CD8-positive, alpha-beta memory T cell (primary cell): ENCODE measurements at regions not wholly inside any gene's neighbourhood (a gene's known extent, or its start where the extent isn't known, plus 50 kb on each side); places are given as distances from the start of the nearest gene placed in this dataset.
A peak's percentile ranks its signal among the peaks of the same experiment; 100 is the strongest.
"Not testable (repeated sequence)": the region's sequence is repeated elsewhere in the genome, so short reads cannot be mapped to it uniquely, and the experiment has no call there.

Source experiments
- CTCF ChIA-PET: fragments of 350-600 bp; sonication (Branson Sonifier 250); formaldehyde crosslinking; loops from one replicate; lab custom pipeline; 2021; ENCODE audit warnings: antibody characterized with exemption; lab: Charles Lee
- POLR2A ChIA-PET: fragments of 350-600 bp; sonication (Branson Sonifier 250); formaldehyde crosslinking; loops from one replicate; lab custom pipeline; 2021; ENCODE audit warnings: antibody characterized with exemption; lab: Charles Lee
- DNase-seq, 5 donors: peaks; one replicate each; pipeline versions ENCODE4 v3.0.0 to v3.0.0-alpha.2; 2020 to 2022; ENCODE audit warnings: mixed read lengths in 1 of 5
- H3K27ac ChIP-seq: one replicate; pipeline ENCODE4 v1.7.0; 2013; ENCODE audit warnings: low read depth, mild to moderate bottlenecking, low read length, moderate library complexity
- H3K27me3 ChIP-seq: 2 replicates; pipeline ENCODE4 v1.7.0; 2013; ENCODE audit warnings: low read length, mild to moderate bottlenecking; ENCODE audit not compliant: insufficient read depth, poor library complexity, severe bottlenecking
- H3K36me3 ChIP-seq: 2 replicates; pipeline ENCODE4 v1.7.0; 2013; ENCODE audit warnings: mild to moderate bottlenecking, low read length, moderate library complexity; ENCODE audit not compliant: insufficient read depth
- H3K4me1 ChIP-seq: 2 replicates; pipeline ENCODE4 v1.7.0; 2013; ENCODE audit warnings: mild to moderate bottlenecking, low read length, moderate library complexity; ENCODE audit not compliant: insufficient read depth
- H3K4me3 ChIP-seq: 2 replicates; pipeline ENCODE4 v1.7.0; 2013; ENCODE audit warnings: mild to moderate bottlenecking, low read length
- H3K9me3 ChIP-seq: 2 replicates; pipeline ENCODE4 v1.7.0; 2013; ENCODE audit warnings: mild to moderate bottlenecking, low read length
- H3K27ac Mint-ChIP-seq, 8 donors: one replicate each; pipeline ENCODE4 v1.8.0; 2020 to 2021; ENCODE audit warnings: mixed read lengths in 8 of 8, mild to moderate bottlenecking in 6 of 8, inconsistent platforms in 3 of 8, moderate library complexity in 3 of 8
- H3K27me3 Mint-ChIP-seq, 2 donors: one replicate each; pipeline ENCODE4 v1.8.0; 2020 to 2021; ENCODE audit warnings: mixed read lengths in 2 of 2, mild to moderate bottlenecking in 1 of 2, moderate library complexity in 1 of 2
- H3K36me3 Mint-ChIP-seq, 3 donors: one replicate each; pipeline ENCODE4 v1.8.0; 2020 to 2021; ENCODE audit warnings: mixed read lengths in 3 of 3, inconsistent platforms in 1 of 3, mild to moderate bottlenecking in 1 of 3
- H3K4me1 Mint-ChIP-seq, 3 donors: one replicate each; pipeline ENCODE4 v1.8.0; 2020 to 2021; ENCODE audit warnings: mixed read lengths in 3 of 3, inconsistent platforms in 1 of 3, mild to moderate bottlenecking in 1 of 3
- H3K4me3 Mint-ChIP-seq, 7 donors: one replicate each; pipeline ENCODE4 v1.8.0; 2020 to 2021; ENCODE audit warnings: mixed read lengths in 7 of 7, mild to moderate bottlenecking in 6 of 7, moderate library complexity in 4 of 7, inconsistent platforms in 2 of 7
- H3K9me3 Mint-ChIP-seq, 5 donors: one replicate each; pipeline ENCODE4 v1.8.0; 2020 to 2022; ENCODE audit warnings: mixed read lengths in 5 of 5, mild to moderate bottlenecking in 3 of 5, moderate library complexity in 2 of 5, inconsistent platforms in 1 of 5

DNA sequence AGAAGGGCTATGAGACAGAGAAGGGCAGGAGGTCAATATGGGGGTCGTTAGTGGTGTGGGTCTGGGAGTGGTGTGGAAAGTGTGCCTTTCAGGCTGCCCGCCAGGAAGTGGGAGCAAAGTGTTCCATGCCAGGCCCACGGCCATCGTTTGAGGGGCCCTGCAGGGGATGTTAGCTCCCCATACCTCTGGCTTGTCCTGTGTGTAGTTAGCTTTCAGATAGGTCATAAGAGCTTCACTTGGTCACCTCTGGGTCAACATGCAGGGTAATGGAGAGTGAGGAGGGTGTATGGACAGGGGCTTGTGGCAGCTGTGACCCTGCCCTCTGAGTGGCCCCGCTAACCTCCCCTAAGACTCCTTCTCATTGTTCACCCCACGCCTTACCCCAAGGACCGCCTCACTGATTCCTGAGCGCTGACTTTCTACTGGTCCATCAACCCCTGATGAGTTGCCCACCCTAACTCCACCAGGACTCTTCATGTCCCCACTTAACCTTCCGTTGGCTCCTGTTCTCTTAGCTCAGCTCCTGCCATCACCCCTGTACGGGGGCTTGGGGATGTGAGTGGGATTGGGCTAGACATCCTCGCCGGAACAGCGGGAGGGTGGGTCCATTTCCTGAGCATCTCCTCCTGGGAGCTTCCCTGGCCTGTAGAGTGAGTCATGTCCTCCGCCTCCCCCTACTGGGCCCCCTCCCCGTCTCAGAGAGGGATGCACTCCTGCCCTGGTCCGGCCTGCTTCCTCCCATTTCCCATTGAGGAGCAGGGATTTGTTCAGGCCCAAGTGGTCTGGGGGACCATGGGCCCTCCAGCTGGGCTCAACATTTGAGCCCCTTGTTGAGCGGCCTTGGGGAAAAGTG is 125.7 kb downstream of the FGF18 start:
- Mint-ChIP-seq H3K36me3 (peaks cover 0 to under 1% (median 0%) of the 10 kb centered on the region in 3 donors), H3K4me3 (no peak overlapping the region), H3K27me3 (peaks cover 13 to 18% of the 10 kb centered on the region in 2 donors), H3K9me3 (peaks cover 0 to 2% (median 0%) of the 10 kb centered on the region in 5 donors), H3K4me1 (no peaks in the 10 kb centered on the region), H3K27ac (peak overlapping the region in 1 of 8 donors; percentile 29)
- H3K4me1 ChIP-seq = no peaks in the 10 kb centered on the region
- ChIA-PET CTCF (no interaction called here), POLR2A (no interaction called here)
- no peaks in the 10 kb centered on the region for H3K36me3 ChIP-seq
- no peaks in the 10 kb centered on the region for H3K9me3 ChIP-seq
- H3K4me3 ChIP-seq = no peak overlapping the region
- H3K27ac ChIP-seq = no peak overlapping the region
- no peak for DNase-seq
- H3K27me3 ChIP-seq = no peaks in the 10 kb centered on the region

DNA sequence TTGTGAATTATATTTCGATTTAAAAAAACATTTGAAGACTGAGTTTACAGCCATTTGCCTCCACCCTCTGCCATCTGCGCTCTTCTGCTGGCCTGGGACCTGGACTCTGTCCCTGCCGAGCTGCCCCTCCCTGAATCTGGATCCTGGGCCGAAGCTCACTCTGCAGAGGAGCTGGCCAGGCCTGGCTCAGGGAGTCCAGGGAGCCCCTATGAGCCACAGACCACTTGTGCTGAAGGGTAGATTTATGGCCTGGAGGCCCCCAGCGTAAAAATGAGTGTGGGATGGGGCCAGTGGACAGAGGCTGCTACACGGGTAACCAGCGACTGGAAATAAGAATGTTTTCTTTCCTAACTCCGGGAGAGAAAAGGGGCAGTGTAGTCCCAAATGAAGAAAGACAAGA is 129.8 kb downstream of the FGF18 start:
- ChIA-PET POLR2A (no interaction called here), CTCF (no interaction called here)
- Histone ChIP-seq H3K27ac (no peak overlapping the region), H3K4me1 (no peaks in the 10 kb centered on the region), H3K27me3 (no peaks in the 10 kb centered on the region), H3K9me3 (no peaks in the 10 kb centered on the region), H3K4me3 (no peak overlapping the region), H3K36me3 (no peaks in the 10 kb centered on the region)
- Mint-ChIP-seq H3K27ac (peak overlapping the region in 1 of 8 donors; percentile 18), H3K4me3 (no peak overlapping the region), H3K9me3 (peaks cover 0 to 9% (median 4%) of the 10 kb centered on the region in 5 donors), H3K36me3 (no peaks in the 10 kb centered on the region), H3K4me1 (no peaks in the 10 kb centered on the region), H3K27me3 (peaks cover 3 to 6% of the 10 kb centered on the region in 2 donors)
- DNase-seq = no peak

DNA sequence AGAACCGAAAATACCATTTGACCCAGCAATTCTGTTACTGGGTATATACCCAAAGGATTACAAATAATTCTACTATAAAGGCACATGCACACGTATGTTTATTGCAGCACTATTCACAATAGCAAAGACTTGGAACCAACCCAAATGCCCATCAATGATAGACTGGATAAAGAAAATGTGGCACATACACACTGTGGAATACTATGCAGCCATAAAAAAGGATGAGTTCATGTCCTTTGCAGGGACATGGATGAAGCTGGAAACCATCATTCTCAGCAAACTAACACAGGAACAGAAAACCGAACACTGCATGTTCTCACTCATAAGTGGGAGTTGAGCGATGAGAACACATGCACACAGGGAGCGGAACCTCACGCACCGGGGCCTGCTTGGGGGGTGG is 134.4 kb downstream of the FGF18 start:
- POLR2A ChIA-PET, H3K4me3 Mint-ChIP-seq, H3K36me3 Mint-ChIP-seq, H3K27me3 ChIP-seq, H3K4me3 ChIP-seq, H3K4me1 ChIP-seq, H3K27ac Mint-ChIP-seq, H3K4me1 Mint-ChIP-seq, DNase-seq, H3K27ac ChIP-seq, H3K36me3 ChIP-seq, CTCF ChIA-PET, H3K9me3 ChIP-seq, H3K9me3 Mint-ChIP-seq: not testable (repeated sequence)
- peaks cover 9 to 10% of the 10 kb centered on the region in 2 donors for H3K27me3 Mint-ChIP-seq

DNA sequence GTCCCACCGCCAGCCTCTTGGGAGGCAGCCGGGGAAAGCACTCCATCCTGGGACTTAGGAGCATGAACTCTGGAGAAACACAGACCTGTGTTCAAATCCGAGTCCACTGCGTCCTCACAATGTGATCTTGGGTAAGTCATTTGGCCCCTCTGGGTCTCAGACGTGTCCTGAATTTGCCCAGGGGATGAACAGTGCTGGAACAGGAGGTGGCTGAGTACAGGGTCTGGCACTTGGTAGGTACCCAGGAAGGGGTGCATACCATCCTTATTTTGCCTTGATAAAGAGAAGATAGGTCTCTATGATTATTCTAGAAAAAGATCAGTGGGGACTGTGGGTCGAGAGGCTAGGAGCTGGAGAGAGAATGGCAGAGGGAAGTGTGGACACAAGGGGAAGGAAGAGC is 135.7 kb downstream of the FGF18 start:
- POLR2A ChIA-PET = no interaction called here

DNA sequence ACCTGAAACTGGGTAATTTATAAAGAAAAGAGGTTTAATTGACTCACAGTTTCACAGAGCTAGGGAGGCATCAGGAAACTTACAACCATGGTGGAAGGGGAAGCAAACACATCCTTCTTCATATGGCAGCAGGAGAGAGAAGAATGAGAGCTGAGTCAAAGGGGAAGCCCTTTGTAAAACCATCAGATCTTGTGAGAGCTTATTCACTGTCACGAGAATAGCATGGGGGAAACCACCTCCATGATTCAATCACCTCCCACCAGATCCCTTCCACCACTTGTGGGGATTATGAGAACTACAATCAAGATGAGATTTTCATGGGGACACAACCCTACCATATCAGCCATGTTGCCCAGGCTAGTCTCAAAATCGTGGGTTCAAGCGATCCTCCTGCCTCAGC is 143.4 kb downstream of the FGF18 start:
- H3K4me1 ChIP-seq = no peaks in the 10 kb centered on the region
- POLR2A ChIA-PET = no interaction called here
- no peak for DNase-seq
- no peaks in the 10 kb centered on the region for H3K9me3 ChIP-seq
- no peaks in the 10 kb centered on the region for H3K36me3 Mint-ChIP-seq
- no peak overlapping the region for H3K4me3 ChIP-seq
- no peak overlapping the region for H3K27ac Mint-ChIP-seq
- no peaks in the 10 kb centered on the region for H3K4me1 Mint-ChIP-seq
- no peak overlapping the region for H3K4me3 Mint-ChIP-seq
- no peaks in the 10 kb centered on the region for H3K36me3 ChIP-seq
- H3K9me3 Mint-ChIP-seq = peaks cover 0 to 14% (median 6%) of the 10 kb centered on the region in 5 donors
- CTCF ChIA-PET = no interaction called here
- H3K27me3 ChIP-seq = no peaks in the 10 kb centered on the region
- no peak overlapping the region for H3K27ac ChIP-seq
- peaks cover 6 to 31% of the 10 kb centered on the region in 2 donors for H3K27me3 Mint-ChIP-seq

More for the DNA sequence above, 135.7 kb downstream of the FGF18 start:
- no peaks in the 10 kb centered on the region for H3K4me1 ChIP-seq
- no peaks in the 10 kb centered on the region for H3K27me3 ChIP-seq
- Mint-ChIP-seq H3K4me1 (no peaks in the 10 kb centered on the region), H3K27ac (no peak overlapping the region), H3K27me3 (peaks cover 9 to 12% of the 10 kb centered on the region in 2 donors), H3K4me3 (no peak overlapping the region), H3K9me3 (peaks cover 0 to 9% (median 4%) of the 10 kb centered on the region in 5 donors), H3K36me3 (no peaks in the 10 kb centered on the region)
- H3K36me3 ChIP-seq = no peaks in the 10 kb centered on the region
- no peak overlapping the region for H3K27ac ChIP-seq
- no peak overlapping the region for H3K4me3 ChIP-seq
- DNase-seq = no peak
- no peaks in the 10 kb centered on the region for H3K9me3 ChIP-seq
- CTCF ChIA-PET = no interaction called here

DNA sequence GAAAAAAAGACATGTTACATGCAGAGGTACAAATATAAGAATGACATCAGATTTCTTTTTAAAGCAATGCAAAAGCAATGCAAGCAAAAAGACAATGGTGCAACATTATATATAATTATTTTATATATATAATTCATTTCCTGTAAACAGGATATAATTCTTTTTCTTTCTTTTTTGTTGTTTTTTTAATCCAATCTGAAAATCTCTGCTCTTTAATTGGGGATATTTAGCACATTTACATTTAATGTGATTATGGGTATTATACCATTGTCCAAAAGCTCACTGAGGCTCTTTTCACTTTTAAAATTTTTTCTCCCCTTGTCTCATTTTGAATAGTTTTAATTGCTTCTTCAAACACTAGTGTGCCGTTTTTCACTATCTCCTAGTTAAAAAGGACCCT is 148.9 kb downstream of the FGF18 start:
- H3K4me1 Mint-ChIP-seq = no peaks in the 10 kb centered on the region
- no peak overlapping the region for H3K27ac Mint-ChIP-seq
- Histone ChIP-seq H3K4me3 (no peak overlapping the region), H3K27me3 (no peaks in the 10 kb centered on the region), H3K4me1 (no peaks in the 10 kb centered on the region), H3K9me3 (no peaks in the 10 kb centered on the region), H3K36me3 (no peaks in the 10 kb centered on the region), H3K27ac (no peak overlapping the region)
- H3K27me3 Mint-ChIP-seq = peaks cover 16 to 26% of the 10 kb centered on the region in 2 donors
- DNase-seq = no peak
- CTCF ChIA-PET = no interaction called here
- H3K9me3 Mint-ChIP-seq = peaks cover 26 to 36% (median 31%) of the 10 kb centered on the region in 5 donors
- no peak overlapping the region for H3K4me3 Mint-ChIP-seq
- peaks cover 0 to 3% (median 0%) of the 10 kb centered on the region in 3 donors for H3K36me3 Mint-ChIP-seq
- POLR2A ChIA-PET = no interaction called here

DNA sequence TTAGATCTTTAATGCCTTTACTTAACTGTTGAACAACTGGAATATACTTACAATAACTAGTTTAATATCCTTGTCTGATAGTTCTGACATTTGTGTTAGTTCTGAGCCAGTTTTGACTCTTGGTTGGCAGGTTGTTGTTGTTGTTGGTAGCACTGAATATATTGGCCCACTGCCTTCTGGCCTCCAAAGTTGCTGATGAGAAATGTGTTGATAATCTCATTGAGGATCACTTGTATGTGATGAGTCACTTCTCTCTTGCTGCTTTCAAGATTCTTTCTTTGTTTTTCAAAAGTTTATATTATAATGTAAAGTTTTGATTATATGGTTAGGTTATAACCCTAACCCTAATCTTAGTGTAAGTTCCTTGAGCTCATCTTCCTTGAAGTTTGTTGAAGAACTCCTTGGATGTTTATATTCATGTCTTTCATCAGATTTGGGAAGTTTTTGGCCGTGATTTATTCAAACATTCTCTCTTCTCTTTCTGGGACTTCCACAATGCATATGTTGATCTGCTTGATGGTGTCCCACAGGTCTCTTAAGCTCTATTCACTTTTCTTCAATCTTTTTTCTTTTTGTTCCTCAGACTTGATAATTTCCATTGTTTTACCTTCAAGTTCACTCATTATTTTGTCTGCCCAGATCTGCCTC is 149.7 kb downstream of the FGF18 start:
- H3K4me1 ChIP-seq = no peaks in the 10 kb centered on the region
- Mint-ChIP-seq H3K36me3 (peaks cover 0 to 3% (median 0%) of the 10 kb centered on the region in 3 donors), H3K27me3 (peaks cover 16 to 26% of the 10 kb centered on the region in 2 donors), H3K27ac (no peak overlapping the region), H3K4me1 (no peaks in the 10 kb centered on the region), H3K4me3 (no peak overlapping the region), H3K9me3 (peaks cover 26 to 33% (median 29%) of the 10 kb centered on the region in 5 donors)
- H3K27me3 ChIP-seq = no peaks in the 10 kb centered on the region
- CTCF ChIA-PET = no interaction called here
- POLR2A ChIA-PET = no interaction called here
- H3K9me3 ChIP-seq = no peaks in the 10 kb centered on the region
- H3K36me3 ChIP-seq = no peaks in the 10 kb centered on the region
- H3K27ac ChIP-seq = no peak overlapping the region
- H3K4me3 ChIP-seq = no peak overlapping the region
- DNase-seq = no peak

DNA sequence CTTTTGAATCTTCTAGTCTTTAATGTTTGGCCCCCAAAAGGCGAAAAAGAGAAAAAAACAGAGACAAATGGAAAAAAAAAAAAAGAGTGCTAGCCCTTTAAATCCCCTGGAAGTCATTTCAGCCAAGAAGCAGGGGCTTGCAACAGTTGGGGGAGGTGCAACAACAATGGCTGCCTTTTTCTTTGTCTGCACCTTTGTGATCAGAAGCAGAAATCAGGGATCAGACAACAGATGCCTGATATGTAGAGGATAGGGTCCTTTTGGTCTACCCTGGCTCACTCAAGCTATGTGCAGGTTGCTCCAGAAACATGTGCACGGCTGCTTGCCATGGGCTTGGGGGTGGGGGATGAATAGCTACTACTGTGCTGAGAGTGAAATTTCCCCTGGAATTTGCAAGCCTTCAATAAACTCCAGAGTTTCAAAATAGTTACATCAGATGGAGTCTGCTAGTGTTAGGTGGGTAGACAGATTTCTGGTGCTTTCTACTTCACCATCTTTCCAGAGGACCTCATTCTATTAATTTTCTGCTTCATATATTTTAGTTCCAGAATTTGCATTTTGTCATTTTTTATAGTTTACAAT is 150.9 kb downstream of the FGF18 start:
- no peak overlapping the region for H3K4me3 ChIP-seq
- CTCF ChIA-PET = no interaction called here
- H3K36me3 ChIP-seq = no peaks in the 10 kb centered on the region
- no peak overlapping the region for H3K27ac Mint-ChIP-seq
- H3K27ac ChIP-seq = no peak overlapping the region
- H3K9me3 ChIP-seq = no peaks in the 10 kb centered on the region
- peaks cover 20 to 26% of the 10 kb centered on the region in 2 donors for H3K27me3 Mint-ChIP-seq
- DNase-seq = no peak
- H3K4me1 ChIP-seq = no peaks in the 10 kb centered on the region
- no peaks in the 10 kb centered on the region for H3K4me1 Mint-ChIP-seq
- peaks cover 26 to 33% (median 29%) of the 10 kb centered on the region in 5 donors for H3K9me3 Mint-ChIP-seq
- POLR2A ChIA-PET = no interaction called here
- peaks cover 0 to 3% (median 0%) of the 10 kb centered on the region in 3 donors for H3K36me3 Mint-ChIP-seq
- H3K4me3 Mint-ChIP-seq = no peak overlapping the region
- H3K27me3 ChIP-seq = no peaks in the 10 kb centered on the region
